Right hindlimb (tissue), 1 donor: ENCODE measurements at regions not wholly inside any gene's neighbourhood (a gene's known extent, or its start where the extent isn't known, plus 50 kb on each side); places are given as distances from the start of the nearest gene placed in this dataset.
A peak's percentile ranks its signal among the peaks of the same experiment; 100 is the strongest.

Source experiments
- DNase-seq: peaks from one replicate; pipeline ENCODE4 v3.0.0-alpha.2; 2018

- no peak for DNase-seq
These were observed 110.3 kb upstream of the CEP85L start for GRCh38 chr6:118761645-118762044.

GRCh38 chr6:118758946-118759345, 107.6 kb upstream of the CEP85L start:
- no peak for DNase-seq

- no peak for DNase-seq
These were observed 104.7 kb upstream of the CEP85L start for GRCh38 chr6:118755941-118756646.

GRCh38 chr6:118752803-118753202, 101.4 kb upstream of the CEP85L start:
- DNase-seq = no peak

- no peak for DNase-seq
These were observed 99.7 kb upstream of the CEP85L start for GRCh38 chr6:118751072-118751471.

- no peak for DNase-seq
These were observed 98.8 kb upstream of the CEP85L start for GRCh38 chr6:118750143-118750542.

- peak; percentile 83 for DNase-seq
These were observed 97.1 kb upstream of the CEP85L start for GRCh38 chr6:118748311-118749062.

- no peak for DNase-seq
These were observed 95.4 kb upstream of the CEP85L start for GRCh38 chr6:118746825-118747174.

GRCh38 chr6:118746145-118746824, 94.9 kb upstream of the CEP85L start:
- DNase-seq = peak; percentile 75

GRCh38 chr6:118745156-118745555, 93.8 kb upstream of the CEP85L start:
- no peak for DNase-seq

- no peak for DNase-seq
These were observed 93.0 kb upstream of the CEP85L start for GRCh38 chr6:118744261-118744941.

GRCh38 chr6:118743746-118744145, 92.4 kb upstream of the CEP85L start:
- peak; percentile 38 for DNase-seq

- no peak for DNase-seq
These were observed 89.0 kb upstream of the CEP85L start for GRCh38 chr6:118740372-118740771.

- no peak for DNase-seq
These were observed 88.4 kb upstream of the CEP85L start for GRCh38 chr6:118739696-118740353.

GRCh38 chr6:118736440-118736839, 85.0 kb upstream of the CEP85L start:
- DNase-seq = no peak

- no peak for DNase-seq
These were observed 83.9 kb upstream of the CEP85L start for GRCh38 chr6:118735320-118735719.

- DNase-seq = no peak
These were observed 74.6 kb upstream of the CEP85L start for GRCh38 chr6:118725944-118726343.

- no peak for DNase-seq
These were observed 72.8 kb upstream of the CEP85L start for GRCh38 chr6:118724211-118724610.

GRCh38 chr6:118722829-118723813, 71.7 kb upstream of the CEP85L start:
- DNase-seq = no peak

GRCh38 chr6:118720125-118720473, 68.7 kb upstream of the CEP85L start:
- no peak for DNase-seq

GRCh38 chr6:118719351-118720124, 68.1 kb upstream of the CEP85L start:
- DNase-seq = no peak
